H9 (cell line): ENCODE measurements at regions not wholly inside any gene's neighbourhood (a gene's known extent, or its start where the extent isn't known, plus 50 kb on each side); places are given as distances from the start of the nearest gene placed in this dataset.
A peak's percentile ranks its signal among the peaks of the same experiment; 100 is the strongest.

Experiments used
- DNase-seq: peaks from one replicate; pipeline ENCODE4 v3.0.0-alpha.2; 2017
- H2AFZ ChIP-seq: one replicate; pipeline ENCODE4 v1.6.1; 2013; ENCODE audit warnings: mild to moderate bottlenecking, low read length, control low read depth, moderate library complexity
- H2AK5ac ChIP-seq: 2 replicates; pipeline ENCODE4 v1.6.1; 2013; ENCODE audit warnings: low read length, control low read depth, mixed read lengths; ENCODE audit not compliant: insufficient read length
- H2BK120ac ChIP-seq: one replicate; pipeline ENCODE4 v1.6.1; 2013; ENCODE audit warnings: low read depth, mild to moderate bottlenecking, low read length, control low read depth, inconsistent platforms; ENCODE audit not compliant: poor library complexity, severe bottlenecking
- H2BK12ac ChIP-seq: 2 replicates; pipeline ENCODE4 v1.6.1; 2013; ENCODE audit warnings: low read length, control low read depth, mixed read lengths, low read depth; ENCODE audit not compliant: insufficient read length
- H2BK15ac ChIP-seq: 2 replicates; pipeline ENCODE4 v1.6.1; 2013; ENCODE audit warnings: low read depth, low read length, control low read depth
- H2BK20ac ChIP-seq: one replicate; pipeline ENCODE4 v1.6.1; 2013; ENCODE audit warnings: low read depth, mild to moderate bottlenecking, low read length, control low read depth, inconsistent platforms; ENCODE audit not compliant: poor library complexity, severe bottlenecking
- H2BK5ac ChIP-seq: 2 replicates; pipeline ENCODE4 v1.6.1; 2013; ENCODE audit warnings: low read length, control low read depth, mixed read lengths; ENCODE audit not compliant: insufficient read length
- H3K14ac ChIP-seq: 2 replicates; pipeline ENCODE4 v1.6.1; 2013; ENCODE audit warnings: low read length, control low read depth; ENCODE audit not compliant: insufficient read depth
- H3K18ac ChIP-seq: 2 replicates; pipeline ENCODE4 v1.6.1; 2013; ENCODE audit warnings: low read depth, mild to moderate bottlenecking, mixed read lengths, low read length, control low read depth; ENCODE audit not compliant: insufficient read length
- H3K23ac ChIP-seq: 2 replicates; pipeline ENCODE4 v1.6.1; 2013; ENCODE audit warnings: low read length, control low read depth, mixed read lengths, low read depth; ENCODE audit not compliant: insufficient read length
- H3K23me2 ChIP-seq: 2 replicates; pipeline ENCODE4 v1.6.1; 2013; ENCODE audit warnings: low read depth, mild to moderate bottlenecking, mixed read lengths, low read length, control low read depth; ENCODE audit not compliant: insufficient read length, poor library complexity, severe bottlenecking
- H3K27ac ChIP-seq: 2 replicates; pipeline ENCODE4 v1.5.1; 2013; ENCODE audit warnings: low read length, control low read depth, mixed read lengths, low read depth; ENCODE audit not compliant: insufficient read length
- H3K27me3 ChIP-seq: 2 replicates; pipeline ENCODE4 v1.6.1; 2013; ENCODE audit warnings: low read length, control low read depth, inconsistent platforms; ENCODE audit not compliant: insufficient read depth
- H3K4ac ChIP-seq: 2 replicates; pipeline ENCODE4 v1.6.1; 2013; ENCODE audit warnings: low read depth, mild to moderate bottlenecking, control low read depth, inconsistent platforms, low read length, moderate library complexity
- H3K4me1 ChIP-seq: 2 replicates; pipeline ENCODE4 v1.6.1; 2013; ENCODE audit warnings: low read length, control low read depth, inconsistent platforms; ENCODE audit not compliant: insufficient read depth
- H3K4me2 ChIP-seq: 2 replicates; pipeline ENCODE4 v1.6.1; 2013; ENCODE audit warnings: low read length, control low read depth, mixed read lengths; ENCODE audit not compliant: insufficient read length, insufficient read depth
- H3K56ac ChIP-seq: 2 replicates; pipeline ENCODE4 v1.6.1; 2013; ENCODE audit warnings: low read depth, mild to moderate bottlenecking, mixed read lengths, low read length, control low read depth; ENCODE audit not compliant: insufficient read length
- H3K79me1 ChIP-seq: 2 replicates; pipeline ENCODE4 v1.6.1; 2013; ENCODE audit warnings: low read depth, mild to moderate bottlenecking, moderate library complexity, low read length, control low read depth, inconsistent platforms; ENCODE audit not compliant: insufficient read depth, poor library complexity, severe bottlenecking
- H3K79me2 ChIP-seq: 2 replicates; pipeline ENCODE4 v1.6.1; 2013; ENCODE audit warnings: low read length, control low read depth, inconsistent platforms; ENCODE audit not compliant: insufficient read depth
- H3K9ac ChIP-seq: 2 replicates; pipeline ENCODE4 v1.6.1; 2013; ENCODE audit warnings: low read length, control low read depth, mixed read lengths; ENCODE audit not compliant: insufficient read length; ENCODE audit errors: extremely low read depth
- H3K9me3 ChIP-seq: one replicate; pipeline ENCODE4 v1.6.1; 2013; ENCODE audit warnings: low read depth, low read length, inconsistent platforms; ENCODE audit not compliant: control insufficient read depth
- H3T11ph ChIP-seq: one replicate; pipeline ENCODE4 v1.6.1; 2013; ENCODE audit warnings: mild to moderate bottlenecking, low read length, control low read depth, inconsistent platforms
- H4K20me1 ChIP-seq: one replicate; pipeline ENCODE4 v1.6.1; 2013; ENCODE audit not compliant: control insufficient read depth, insufficient read length, insufficient read depth
- H4K5ac ChIP-seq: 2 replicates; pipeline ENCODE4 v1.6.1; 2013; ENCODE audit warnings: low read depth, mild to moderate bottlenecking, mixed read lengths, low read length, control low read depth; ENCODE audit not compliant: insufficient read length
- H4K8ac ChIP-seq: replicated peaks from 2 replicates; pipeline ENCODE4 v1.6.1; 2013; ENCODE audit warnings: low read length, control low read depth, mixed read lengths, low read depth; ENCODE audit not compliant: insufficient read length
- H4K91ac ChIP-seq: 2 replicates; pipeline ENCODE4 v1.6.1; 2013; ENCODE audit warnings: low read depth, mild to moderate bottlenecking, moderate library complexity, mixed read lengths, low read length, control low read depth; ENCODE audit not compliant: insufficient read length
- H3K27ac Mint-ChIP-seq, 3 experiments: 2 replicates in 2 of 3; 3 replicates in 1 of 3; pipeline ENCODE4 v1.8.0; 2020 to 2021; ENCODE audit warnings: mixed read lengths in 3 of 3, mild to moderate bottlenecking in 1 of 3, moderate library complexity in 1 of 3
- H3K27me3 Mint-ChIP-seq: 2 replicates; pipeline ENCODE4 v1.8.0; 2021; ENCODE audit warnings: low read depth, mild to moderate bottlenecking, moderate library complexity, mixed read lengths
- H3K36me3 Mint-ChIP-seq, 3 experiments: 2 replicates in 2 of 3; 3 replicates in 1 of 3; pipeline ENCODE4 v1.8.0; 2020 to 2021; ENCODE audit warnings: low read depth in 3 of 3, mixed read lengths in 3 of 3; ENCODE audit not compliant: insufficient read depth in 1 of 3
- H3K4me1 Mint-ChIP-seq, 2 experiments: 2 replicates each; pipeline ENCODE4 v1.8.0; 2020; ENCODE audit warnings: mixed read lengths in 2 of 2
- H3K4me3 Mint-ChIP-seq, 2 experiments: 2 replicates in 1 of 2; 3 replicates in 1 of 2; pipeline ENCODE4 v1.8.0; 2020 to 2021; ENCODE audit warnings: mild to moderate bottlenecking in 2 of 2, mixed read lengths in 2 of 2, moderate library complexity in 1 of 2
- H3K9me3 Mint-ChIP-seq, 2 experiments: 2 replicates in 1 of 2; 3 replicates in 1 of 2; pipeline ENCODE4 v1.8.0; 2020; ENCODE audit warnings: mild to moderate bottlenecking in 2 of 2, mixed read lengths in 2 of 2, moderate library complexity in 1 of 2
- WGBS: extraction: QIAGEN DNeasy Blood & Tissue Kit; methylation state at CpG from one replicate; pipeline ENCODE4 v1.1.7; 2013; ENCODE audit warnings: missing lambda C conversion rate, low lambda C conversion rate, mixed read lengths; ENCODE audit not compliant: insufficient read length; ENCODE audit errors: extremely low coverage; 5-methylcytosine and 5-hydroxymethylcytosine counted together
- TF ChIP-seq, protein P1 (sequence below): fragments of 200-600 bp; sonication (generic); conservative IDR thresholded peaks from 3 replicates; pipeline ENCODE4 v1.8.0; 2021; ENCODE audit warnings: antibody characterized with exemption, mild to moderate bottlenecking

GRCh38 chr11:64448599-64449380 is 89.8 kb downstream of the RPS6KA4 start:
- Histone ChIP-seq H3K4me2 (peak overlapping the region; percentile 75), H3K14ac (no peak overlapping the region), H3K56ac (no peak overlapping the region), H3K4me1 (no peaks in the 10 kb centered on the region; the same call in 1 of the 2 replicates), H2AK5ac (no peak overlapping the region), H3K4ac (no peak overlapping the region), H3K27ac (no peak overlapping the region), H3K23ac (no peak overlapping the region), H4K91ac (no peak overlapping the region), H3K9ac (no peak overlapping the region), H3K18ac (no peak overlapping the region), H2BK5ac (no peak overlapping the region), H4K8ac (no peak overlapping the region), H2BK15ac (no peak overlapping the region), H2BK12ac (no peak overlapping the region), H4K5ac (no peak overlapping the region), H3K27me3 (no peaks in the 10 kb centered on the region; the same call in 1 of the 2 replicates), H3K23me2 (peaks cover 11% of the 10 kb centered on the region), H3K79me1 (no peaks in the 10 kb centered on the region), H4K20me1 (no peaks in the 10 kb centered on the region), H2AFZ (no peak overlapping the region), H3T11ph (no peak overlapping the region), H3K9me3 (no peaks in the 10 kb centered on the region), H3K79me2 (no peaks in the 10 kb centered on the region), H2BK20ac (no peak overlapping the region), H2BK120ac (no peak overlapping the region)
- no peaks in the 10 kb centered on the region for H3K9me3 Mint-ChIP-seq
- no CpG with 5 or more reads among the region's 37 CpGs for WGBS
- no peak overlapping the region for H3K27ac Mint-ChIP-seq
- peaks cover 0 to 3% (median 0%) of the 10 kb centered on the region in 3 experiments; a peak in 1 of 7 replicates for H3K36me3 Mint-ChIP-seq
- TF ChIP-seq, protein P1, sequence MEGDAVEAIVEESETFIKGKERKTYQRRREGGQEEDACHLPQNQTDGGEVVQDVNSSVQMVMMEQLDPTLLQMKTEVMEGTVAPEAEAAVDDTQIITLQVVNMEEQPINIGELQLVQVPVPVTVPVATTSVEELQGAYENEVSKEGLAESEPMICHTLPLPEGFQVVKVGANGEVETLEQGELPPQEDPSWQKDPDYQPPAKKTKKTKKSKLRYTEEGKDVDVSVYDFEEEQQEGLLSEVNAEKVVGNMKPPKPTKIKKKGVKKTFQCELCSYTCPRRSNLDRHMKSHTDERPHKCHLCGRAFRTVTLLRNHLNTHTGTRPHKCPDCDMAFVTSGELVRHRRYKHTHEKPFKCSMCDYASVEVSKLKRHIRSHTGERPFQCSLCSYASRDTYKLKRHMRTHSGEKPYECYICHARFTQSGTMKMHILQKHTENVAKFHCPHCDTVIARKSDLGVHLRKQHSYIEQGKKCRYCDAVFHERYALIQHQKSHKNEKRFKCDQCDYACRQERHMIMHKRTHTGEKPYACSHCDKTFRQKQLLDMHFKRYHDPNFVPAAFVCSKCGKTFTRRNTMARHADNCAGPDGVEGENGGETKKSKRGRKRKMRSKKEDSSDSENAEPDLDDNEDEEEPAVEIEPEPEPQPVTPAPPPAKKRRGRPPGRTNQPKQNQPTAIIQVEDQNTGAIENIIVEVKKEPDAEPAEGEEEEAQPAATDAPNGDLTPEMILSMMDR, result peak; percentile 93
- H3K27me3 Mint-ChIP-seq, result peaks cover 55% of the 10 kb centered on the region
- H3K4me3 Mint-ChIP-seq, result peak overlapping the region; percentile 62 to 79
- DNase-seq, result peak; percentile 92
- peaks cover 20 to 22% of the 10 kb centered on the region in 2 experiments for H3K4me1 Mint-ChIP-seq
